ENCODE measurements at regions not wholly inside any gene's neighbourhood (a gene's known extent, or its start where the extent isn't known, plus 50 kb on each side); places are given as distances from the start of the nearest gene placed in this dataset.
"Not testable (repeated sequence)": the region's sequence is repeated elsewhere in the genome, so short reads cannot be mapped to it uniquely, and the experiment has no call there.

DNA sequence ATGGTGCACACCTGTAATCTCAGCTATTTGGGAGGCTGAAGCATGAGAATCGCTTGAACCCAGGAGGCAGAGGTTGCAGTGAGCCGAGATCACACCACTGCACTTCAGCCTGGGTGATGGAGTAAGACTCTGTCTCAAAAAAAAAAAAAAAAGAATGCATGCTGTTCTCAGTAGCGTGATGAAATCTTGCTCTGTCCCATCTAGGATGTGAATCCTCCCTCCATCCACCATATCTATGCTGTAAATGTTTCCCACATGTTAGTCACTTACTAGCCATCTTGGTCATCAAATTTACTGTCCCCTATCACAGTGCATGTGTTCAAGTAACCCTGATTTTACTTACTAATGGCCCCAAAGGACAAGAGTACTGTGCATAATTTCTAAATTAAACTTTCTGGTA, 315.4 kb upstream of the TBX18 start:
- no peak for DNase-seq

DNA sequence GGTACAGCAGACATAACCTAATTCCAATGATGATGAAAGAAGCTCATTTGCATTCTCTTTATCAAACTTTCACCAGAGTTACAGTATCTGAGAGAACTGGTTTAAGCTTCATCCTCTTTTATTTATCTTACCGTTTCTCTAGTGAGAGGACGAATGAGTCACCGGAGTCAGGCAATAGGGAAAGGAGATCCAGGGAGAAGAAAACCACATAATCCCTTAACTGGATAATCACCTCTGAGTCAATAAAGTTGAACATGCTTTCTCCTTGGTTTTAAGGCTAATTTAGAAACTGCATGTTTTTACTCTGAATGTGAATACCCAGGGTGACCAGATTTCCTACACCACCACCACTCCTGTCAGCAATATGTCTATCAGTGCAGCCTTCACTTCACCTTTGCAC, 313.7 kb upstream of the TBX18 start:
- no peak for DNase-seq

GRCh38 chr6:85077098-85077497, 312.7 kb upstream of the TBX18 start:
- DNase-seq: no peak

GRCh38 chr6:85071845-85072244, 307.4 kb upstream of the TBX18 start:
- DNase-seq: not testable (repeated sequence)

- DNase-seq: no peak
Observed at GRCh38 chr6:85069577-85069976, 305.2 kb upstream of the TBX18 start.

GRCh38 chr6:85068221-85068620, 303.8 kb upstream of the TBX18 start:
- DNase-seq: no peak

DNA sequence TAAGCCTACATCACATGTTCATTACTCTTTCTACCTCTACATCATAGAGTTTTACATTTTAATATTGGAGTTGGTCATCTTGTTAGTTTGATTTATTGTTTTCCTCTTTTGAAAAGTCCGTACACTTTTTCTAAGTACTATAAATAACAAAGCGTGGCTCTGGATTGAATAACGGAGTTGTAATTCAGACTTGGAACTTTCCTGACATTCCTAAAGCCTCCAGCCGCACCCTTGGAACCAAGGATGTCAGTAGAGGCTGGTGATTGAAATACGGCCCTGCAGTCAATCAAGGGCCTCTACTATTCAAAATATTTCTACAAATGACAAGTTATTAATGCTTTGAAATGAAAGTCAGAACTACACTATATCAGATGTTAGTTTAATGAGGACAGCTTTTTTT, 301.9 kb upstream of the TBX18 start:
- DNase-seq: no peak

- no peak for DNase-seq
Observed at GRCh38 chr6:85065831-85066230, 301.4 kb upstream of the TBX18 start.

DNA sequence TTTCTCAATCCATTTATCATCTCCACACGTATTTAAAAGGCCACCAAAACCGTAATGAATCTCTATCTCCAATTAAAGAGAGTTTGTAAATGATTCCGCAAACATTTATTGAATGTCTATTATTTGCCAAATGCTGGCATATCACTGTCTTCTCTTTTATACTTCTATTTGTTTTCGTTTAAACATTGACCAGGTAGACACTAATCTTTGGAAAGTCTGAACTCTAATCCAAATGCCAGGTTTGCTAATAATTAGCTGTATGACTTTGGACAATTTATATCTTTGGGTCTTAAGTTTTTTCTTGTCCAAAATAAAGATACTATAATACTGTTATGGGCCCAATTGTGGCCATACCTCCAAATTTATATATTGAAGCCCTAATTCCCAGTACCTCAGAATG, 299.2 kb upstream of the TBX18 start:
- DNase-seq: no peak

DNA sequence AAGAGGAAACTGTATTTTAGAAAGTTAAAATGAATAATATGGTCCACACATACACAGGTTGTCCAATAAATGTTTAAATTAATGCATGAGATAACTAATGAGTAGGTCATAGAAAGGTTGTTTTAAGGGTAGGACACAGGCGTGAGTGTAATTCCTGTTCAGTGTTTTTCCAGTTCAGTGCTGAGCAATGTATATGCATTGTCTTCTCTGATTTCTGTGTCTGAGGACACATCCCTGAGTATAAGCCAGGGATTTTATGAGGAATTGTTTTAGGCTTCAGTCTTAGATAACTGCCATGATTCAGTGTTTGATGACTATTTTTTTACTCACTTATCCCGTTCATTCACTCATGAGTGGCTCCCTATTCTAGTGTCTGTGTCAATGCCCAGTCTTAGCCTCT, 298.5 kb upstream of the TBX18 start:
- no peak for DNase-seq

GRCh38 chr6:85058806-85059205, 294.4 kb upstream of the TBX18 start:
- no peak for DNase-seq

DNA sequence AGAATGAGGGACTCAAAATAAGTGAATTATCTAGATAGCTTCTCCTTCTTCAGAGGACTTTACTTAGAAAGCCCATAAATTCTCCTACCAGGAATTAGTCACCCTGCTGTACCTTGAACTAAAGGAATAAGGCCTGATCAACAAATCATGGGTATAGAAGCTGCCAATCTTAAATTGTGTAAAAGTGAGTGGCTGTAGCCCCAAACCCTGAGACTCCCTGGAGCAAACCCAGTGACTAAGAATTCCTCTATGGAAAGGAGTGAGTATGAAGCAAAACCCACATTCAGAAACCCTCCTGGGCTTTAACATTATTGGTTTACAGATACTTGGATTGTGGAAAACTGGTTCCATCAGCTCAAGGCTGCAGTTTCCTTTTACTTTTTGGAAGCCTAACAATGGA, 285.8 kb upstream of the TBX18 start:
- DNase-seq: no peak

- no peak for DNase-seq
Observed at GRCh38 chr6:85049282-85049681, 284.9 kb upstream of the TBX18 start.

- DNase-seq: no peak
Observed at GRCh38 chr6:85047818-85048217, 283.4 kb upstream of the TBX18 start.

DNA sequence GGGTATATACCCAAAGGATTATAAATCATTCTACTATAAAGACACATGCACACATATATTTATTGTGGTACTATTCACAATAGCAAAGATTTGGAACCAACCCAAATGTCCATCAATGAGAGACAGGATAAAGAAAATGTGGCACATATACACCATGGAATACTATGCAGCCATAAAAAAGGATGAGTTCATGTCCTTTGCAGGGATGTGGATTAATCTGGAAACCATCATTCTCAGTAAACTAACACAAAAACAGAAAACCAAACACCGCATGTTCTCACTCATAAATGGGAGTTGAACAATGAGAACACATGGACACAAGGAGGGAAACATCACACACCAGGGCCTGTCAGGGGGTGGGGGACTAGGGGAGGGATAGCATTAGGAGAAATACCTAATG, 281.4 kb upstream of the TBX18 start:
- not testable (repeated sequence) for DNase-seq

- DNase-seq: peak; percentile 12
Observed at GRCh38 chr6:85044361-85044760, 280.0 kb upstream of the TBX18 start.

- DNase-seq: no peak
Observed at GRCh38 chr6:85041376-85041775, 277.0 kb upstream of the TBX18 start.

DNA sequence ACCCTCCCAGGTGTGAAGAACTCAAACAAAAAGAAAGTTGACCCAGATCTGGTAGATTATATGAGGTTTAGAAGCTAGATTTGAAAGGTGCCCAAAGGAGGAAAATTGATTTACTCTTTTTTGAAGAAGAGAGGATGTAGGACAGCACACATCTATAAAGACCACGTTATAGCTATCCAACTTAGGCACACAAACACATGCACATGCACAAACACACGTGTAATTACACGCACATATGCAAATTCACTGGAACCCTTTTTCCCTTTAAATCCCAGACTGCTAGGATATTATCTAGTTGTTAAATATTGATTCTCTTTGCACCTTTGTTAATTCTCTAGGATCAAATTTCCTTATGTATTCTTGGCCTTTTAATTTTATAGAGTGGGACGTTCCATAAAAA, 272.8 kb upstream of the TBX18 start:
- no peak for DNase-seq

DNA sequence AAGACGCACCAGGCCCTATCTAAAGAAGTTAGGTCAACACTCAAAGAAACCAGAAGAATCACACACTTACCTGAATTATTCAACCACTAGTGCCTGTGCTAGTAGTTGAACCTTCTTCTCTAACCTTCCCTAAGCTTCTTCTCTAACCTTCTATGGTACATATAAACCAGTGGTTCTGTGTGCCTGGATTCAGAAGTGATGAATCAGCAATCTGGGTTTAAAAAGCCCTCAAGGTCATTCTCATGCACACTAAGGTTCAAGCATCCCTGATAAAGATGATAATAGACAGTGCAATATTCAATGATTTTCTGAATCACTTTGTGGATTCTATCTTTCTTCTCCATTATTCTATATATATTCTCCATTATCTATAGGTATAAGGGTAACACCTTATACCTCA, 271.4 kb upstream of the TBX18 start:
- no peak for DNase-seq

GRCh38 chr6:85033547-85033946, 269.1 kb upstream of the TBX18 start:
- no peak for DNase-seq

DNA sequence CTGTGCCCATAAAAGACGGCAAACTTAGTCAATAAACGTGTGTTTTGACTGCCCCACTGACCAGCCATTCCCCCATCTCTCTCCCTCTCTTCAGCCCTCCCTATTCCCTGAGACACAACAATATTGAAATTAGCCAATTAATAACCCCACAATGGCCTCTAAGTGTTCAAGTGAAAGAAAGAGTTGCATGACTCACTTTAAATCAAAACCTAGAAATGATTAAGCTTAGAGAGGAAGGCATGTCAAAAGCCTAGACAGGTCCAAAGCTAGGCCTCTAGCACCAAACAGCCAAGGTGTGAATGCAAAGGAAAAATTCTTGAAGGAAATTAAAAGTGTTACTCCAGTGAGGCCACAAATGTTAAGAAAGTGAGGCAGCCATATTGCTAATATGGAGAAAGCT, 261.6 kb upstream of the TBX18 start:
- no peak for DNase-seq

- DNase-seq: no peak
Observed at GRCh38 chr6:85023721-85024120, 259.3 kb upstream of the TBX18 start.

GRCh38 chr6:85017352-85017751, 253.0 kb upstream of the TBX18 start:
- DNase-seq: no peak

DNA sequence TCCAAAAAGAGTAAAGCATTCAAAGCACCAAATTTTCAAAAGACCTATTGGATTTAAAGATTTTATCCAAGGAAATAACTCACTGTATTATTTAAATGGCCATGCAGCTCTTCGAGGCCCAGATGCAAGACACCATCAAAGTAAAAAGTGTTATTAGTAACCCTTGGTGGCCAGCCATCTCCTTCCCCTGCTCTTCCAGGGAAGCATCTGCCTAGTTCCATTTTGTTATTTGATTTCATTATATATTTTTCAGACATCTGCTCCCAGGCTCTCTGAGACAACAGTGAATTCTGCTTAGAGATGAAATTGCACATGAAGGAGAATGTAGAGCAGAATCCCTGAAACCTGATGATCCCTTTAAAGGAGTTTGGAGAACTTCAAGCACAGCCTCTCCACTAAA, 252.3 kb upstream of the TBX18 start:
- DNase-seq: no peak

DNA sequence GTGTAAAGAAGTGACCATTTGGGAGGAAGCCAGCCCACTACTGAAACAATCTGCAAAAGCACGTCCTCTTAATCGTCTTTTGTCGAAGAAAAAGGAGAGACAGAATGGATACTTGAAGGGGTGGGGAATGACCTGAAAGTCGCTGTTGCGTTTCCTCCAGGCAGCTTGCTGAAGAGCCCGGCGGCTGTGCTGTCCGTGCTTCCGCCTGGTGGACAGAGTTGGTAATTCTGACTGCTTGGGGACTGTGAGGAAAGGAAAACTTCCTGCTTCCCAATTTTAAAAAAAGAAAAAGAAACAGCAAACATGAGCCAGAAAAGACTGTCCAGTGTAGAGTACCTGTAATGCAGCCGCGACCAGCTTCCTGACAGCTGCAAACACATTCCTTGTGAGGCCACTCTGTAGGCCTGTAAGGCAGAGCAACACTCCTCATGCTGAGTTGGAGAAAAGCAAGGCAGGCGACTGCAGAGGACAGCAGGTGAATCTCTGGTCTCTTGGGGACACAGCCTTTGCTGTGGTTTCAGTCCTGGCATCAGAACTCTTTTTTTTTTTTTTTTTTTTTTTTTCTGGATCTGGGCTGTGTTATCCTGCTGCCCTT, 251.1 kb upstream of the TBX18 start:
- peak; percentile 48 for DNase-seq

Measured in renal pelvis (tissue), 1 donor.